GM19468 (cell line): ENCODE measurements at regions not wholly inside any gene's neighbourhood (a gene's known extent, or its start where the extent isn't known, plus 50 kb on each side); places are given as distances from the start of the nearest gene placed in this dataset.
"Not testable (repeated sequence)": the region's sequence is repeated elsewhere in the genome, so short reads cannot be mapped to it uniquely, and the experiment has no call there.

Source experiments
- ATAC-seq: cut with Tn5 transposase; IDR thresholded peaks from one replicate; pipeline ENCODE4 v1.9.1; 2021; ENCODE audit warnings: mild to moderate bottlenecking, moderate library complexity, moderate number of reproducible peaks; ENCODE audit not compliant: unreplicated experiment; ENCODE audit errors: extremely low read depth

GRCh38 chr9:78172610-78173009 is 63.3 kb upstream of the CEP78 start:
- ATAC-seq: not testable (repeated sequence)

- no peak for ATAC-seq
These were observed 64.2 kb upstream of the CEP78 start for GRCh38 chr9:78171651-78172050.

GRCh38 chr9:78169125-78169524 is 66.8 kb upstream of the CEP78 start:
- no peak for ATAC-seq

DNA sequence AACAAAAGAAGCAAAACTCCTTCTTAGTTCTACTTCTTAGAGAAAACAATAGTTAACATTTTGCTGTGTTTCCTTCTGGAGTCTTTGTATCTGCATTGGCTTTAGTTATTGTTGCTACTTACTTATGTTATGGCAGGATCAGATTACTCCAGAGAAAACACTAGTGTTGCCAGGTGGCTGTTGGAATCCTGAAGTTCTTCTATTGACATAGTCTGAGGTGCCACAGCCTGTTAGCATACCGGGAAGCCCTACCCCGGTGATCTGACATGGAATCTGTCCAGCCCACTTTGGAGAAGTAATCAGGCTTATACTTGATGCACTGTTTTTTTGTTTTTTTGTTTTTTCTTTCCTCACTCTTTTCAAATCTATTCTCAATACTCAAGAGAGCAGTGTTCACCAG is 68.5 kb upstream of the CEP78 start:
- no peak for ATAC-seq

- no peak for ATAC-seq
These were observed 72.0 kb upstream of the CEP78 start for GRCh38 chr9:78163834-78164233.

DNA sequence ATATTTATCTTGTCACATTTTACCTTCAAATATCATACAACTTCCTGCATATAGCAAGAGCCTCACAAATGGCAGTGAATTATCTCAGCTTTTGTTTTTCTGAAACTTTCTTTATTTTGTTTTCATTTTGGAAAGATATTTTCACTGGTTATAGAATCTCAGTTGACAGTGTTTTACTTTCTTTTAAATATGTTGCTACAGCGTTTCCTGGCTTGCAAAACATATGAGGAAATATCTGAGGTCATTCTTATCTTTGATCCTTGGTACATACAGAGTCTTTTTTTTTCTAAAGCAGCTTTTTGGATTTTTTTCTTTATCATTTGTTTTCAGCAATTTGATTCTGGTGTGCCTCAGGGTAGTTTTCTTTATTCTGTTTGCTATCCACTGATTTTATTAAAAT is 77.6 kb upstream of the CEP78 start:
- ATAC-seq: no peak

DNA sequence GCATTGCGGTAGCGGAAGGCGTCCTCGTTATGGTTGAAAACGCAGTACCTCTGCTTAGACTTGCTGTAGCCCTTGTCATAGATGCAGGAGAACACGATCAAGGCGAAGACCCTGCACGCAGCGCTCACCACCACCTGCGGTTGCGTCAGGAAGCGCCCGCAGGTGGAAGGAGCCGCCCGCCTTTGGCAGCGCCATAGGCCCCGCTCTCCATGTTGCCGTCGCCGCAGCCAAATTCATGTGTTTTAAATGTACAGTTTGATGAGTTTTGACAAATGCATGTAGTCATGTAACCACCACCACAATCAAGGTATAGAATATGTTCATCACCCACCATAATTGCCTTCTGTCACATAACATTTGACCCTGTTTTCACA is 84.9 kb upstream of the CEP78 start:
- no peak for ATAC-seq

DNA sequence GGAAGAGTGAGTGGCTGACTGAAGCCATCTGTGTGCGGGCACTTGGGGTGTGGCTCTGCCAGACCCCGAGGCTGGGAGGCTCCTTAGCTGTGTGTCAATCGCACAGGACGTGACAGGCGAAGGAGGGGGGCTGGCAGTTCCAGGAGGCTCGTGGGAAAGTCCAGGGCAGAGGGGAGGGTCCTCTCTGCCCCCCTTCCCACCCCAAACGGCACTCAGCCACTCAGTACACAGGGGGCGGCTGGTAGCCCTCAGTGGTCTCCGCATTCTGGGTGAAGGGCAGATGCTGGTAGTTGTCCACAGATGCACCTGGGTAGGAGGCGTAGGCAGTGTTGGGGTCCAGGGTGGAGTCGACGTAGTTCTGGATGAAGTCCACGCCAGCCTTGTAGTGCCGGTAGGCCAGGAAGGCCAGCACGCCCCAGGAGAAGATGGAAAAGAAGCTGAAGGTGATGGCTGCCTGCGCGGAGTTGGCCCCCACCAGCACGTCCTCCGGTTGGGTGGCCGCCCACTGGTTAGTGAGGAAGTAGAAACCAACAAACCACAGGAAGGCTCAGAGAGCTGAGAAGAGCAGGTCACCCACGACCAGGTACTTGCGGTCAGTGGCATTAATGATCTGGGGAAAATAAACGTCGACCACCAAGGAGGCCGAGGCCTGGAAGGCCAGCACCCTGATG is 85.4 kb upstream of the CEP78 start:
- ATAC-seq: no peak

- no peak for ATAC-seq
These were observed 86.1 kb upstream of the CEP78 start for GRCh38 chr9:78149702-78150291.

DNA sequence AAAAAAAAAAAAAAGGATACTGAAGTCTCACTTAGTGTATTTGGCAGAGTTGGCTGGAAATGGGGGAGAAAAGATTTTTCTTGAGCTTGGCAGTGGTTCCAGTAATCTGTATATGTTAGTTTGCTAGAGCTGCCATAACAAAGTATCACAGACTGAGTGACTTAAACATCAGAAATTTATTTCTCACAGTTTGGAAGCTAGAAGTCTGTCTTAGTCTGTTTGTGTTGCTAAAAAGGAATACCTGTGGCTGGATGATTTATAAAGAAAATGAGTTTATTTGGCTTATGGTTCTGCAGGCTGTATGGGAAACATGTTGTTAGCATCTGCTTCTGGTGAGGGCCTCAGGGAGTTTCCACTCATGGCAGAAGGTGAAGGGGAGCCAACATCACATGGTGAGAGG is 89.6 kb upstream of the CEP78 start:
- no peak for ATAC-seq

DNA sequence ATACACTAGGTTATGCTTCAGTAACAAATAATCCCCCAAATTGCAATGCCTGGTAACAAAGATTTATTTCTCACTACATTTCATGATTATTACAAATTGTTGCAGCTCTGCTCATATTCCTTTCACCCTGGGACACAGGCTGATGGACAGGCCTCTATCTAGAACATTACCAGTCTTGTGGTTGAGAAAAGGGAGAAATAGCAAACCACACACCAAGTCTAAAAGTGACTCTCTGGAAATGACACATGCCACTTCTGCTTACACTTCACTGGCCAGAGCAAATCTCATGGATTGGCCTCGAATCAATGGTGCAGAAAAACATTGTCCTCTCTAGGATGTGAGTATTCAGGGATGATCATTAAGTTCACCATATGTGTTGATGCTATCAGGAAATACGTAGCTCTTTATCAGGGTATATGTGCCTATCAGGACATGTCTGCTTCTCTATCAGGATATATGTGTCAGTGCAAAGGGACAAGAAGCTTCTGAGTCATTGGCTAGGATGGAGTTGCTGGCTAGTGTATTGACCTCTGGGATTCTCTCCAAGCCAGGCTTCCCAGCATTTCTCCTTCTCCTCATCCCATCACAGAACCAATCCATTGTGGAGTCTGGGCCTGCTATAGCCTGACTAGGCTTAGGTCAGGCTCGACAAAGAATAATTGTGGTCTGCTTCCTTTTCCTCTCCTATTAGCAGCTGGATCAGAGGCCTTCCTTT is 91.1 kb upstream of the CEP78 start:
- ATAC-seq: no peak

DNA sequence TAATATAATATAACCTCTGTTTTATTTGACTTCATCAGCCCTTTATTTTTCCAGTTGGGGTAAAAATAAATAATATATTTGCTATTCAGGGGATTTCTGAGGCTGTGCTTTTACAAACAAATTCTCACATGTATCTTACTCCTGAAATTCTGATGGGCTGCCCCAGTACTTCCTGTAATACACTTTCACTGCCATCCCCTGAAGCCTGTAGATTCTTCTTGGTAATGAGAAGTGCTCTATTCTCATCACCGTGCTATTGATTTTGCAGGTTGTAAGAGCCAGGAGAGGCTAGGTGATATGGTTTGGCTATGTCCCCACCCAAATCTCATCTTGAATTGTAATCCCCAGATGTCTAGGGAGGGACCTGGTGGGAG is 91.9 kb upstream of the CEP78 start:
- no peak for ATAC-seq

DNA sequence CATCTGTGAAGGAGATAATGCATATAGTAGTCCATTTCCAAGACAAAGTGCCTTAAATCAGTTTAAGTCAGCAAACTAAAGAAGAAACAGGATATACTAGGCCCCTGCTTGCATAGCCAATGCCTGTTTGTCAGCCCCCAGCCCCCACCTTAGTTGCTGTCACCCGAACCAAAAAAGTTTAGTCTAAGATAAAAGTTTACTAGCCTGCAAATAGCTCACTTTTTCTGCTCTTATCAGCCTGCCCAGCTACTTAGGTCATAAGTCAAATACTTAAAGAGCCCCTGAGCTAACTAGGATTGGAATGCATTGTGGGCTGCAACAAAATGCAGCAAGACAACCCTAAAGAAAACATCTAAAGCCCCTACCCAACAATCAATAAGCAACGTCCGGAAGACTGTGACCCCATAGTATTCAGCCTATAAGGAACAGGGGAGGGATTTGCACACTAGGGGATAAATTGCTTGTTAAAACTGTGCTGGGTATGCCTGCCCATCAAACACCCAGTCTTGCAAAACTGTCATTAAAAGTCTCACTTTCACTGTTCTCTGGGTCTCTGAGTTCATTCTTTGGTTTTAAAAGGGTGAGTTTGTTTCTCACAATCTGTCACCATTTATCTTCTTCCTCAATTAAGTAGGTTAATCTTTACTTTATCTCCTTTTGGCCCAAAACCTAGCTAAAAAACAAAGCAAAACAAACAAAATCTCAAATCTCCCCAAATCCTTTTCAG is 92.4 kb upstream of the CEP78 start:
- no peak for ATAC-seq

- not testable (repeated sequence) for ATAC-seq
These were observed 93.6 kb upstream of the CEP78 start for GRCh38 chr9:78142264-78142663.

DNA sequence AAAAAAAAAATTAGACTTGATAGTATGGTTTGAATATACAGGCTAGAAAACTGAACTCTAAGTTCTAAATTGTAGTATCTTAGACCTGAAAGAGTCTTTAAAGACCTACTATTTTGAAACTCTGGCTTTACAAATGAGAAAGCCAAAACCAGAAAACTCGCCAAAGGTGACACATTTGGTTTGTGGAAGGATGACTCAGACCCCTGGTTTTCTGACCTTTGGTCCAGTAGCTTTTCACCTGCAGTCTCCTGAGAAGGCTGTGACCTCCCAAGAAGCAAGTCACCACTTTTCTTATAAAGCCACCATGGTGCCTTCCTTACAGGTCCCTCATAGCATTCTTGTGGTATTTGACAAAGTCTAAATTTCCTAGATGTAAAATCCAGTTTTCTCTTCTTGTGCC is 102.1 kb upstream of the CEP78 start:
- ATAC-seq: peak; percentile 45

DNA sequence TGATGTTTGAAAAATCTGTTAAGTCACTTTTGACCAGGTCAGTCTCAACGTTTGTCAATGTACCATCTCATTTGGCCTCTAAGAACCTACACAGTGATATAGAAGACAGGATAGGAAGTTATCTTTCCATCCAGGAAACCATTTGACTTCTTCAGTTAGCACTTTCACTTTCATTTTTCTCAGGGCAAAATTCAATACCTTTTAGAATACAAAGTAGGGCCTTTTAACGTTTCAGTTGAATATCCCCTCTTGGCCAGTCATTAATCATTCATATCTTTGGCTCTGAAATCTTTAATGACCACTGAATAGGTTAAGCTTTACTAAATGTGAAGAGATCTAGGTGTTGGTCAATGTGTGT is 101.1 kb upstream of the GNAQ start:
- no peak for ATAC-seq

DNA sequence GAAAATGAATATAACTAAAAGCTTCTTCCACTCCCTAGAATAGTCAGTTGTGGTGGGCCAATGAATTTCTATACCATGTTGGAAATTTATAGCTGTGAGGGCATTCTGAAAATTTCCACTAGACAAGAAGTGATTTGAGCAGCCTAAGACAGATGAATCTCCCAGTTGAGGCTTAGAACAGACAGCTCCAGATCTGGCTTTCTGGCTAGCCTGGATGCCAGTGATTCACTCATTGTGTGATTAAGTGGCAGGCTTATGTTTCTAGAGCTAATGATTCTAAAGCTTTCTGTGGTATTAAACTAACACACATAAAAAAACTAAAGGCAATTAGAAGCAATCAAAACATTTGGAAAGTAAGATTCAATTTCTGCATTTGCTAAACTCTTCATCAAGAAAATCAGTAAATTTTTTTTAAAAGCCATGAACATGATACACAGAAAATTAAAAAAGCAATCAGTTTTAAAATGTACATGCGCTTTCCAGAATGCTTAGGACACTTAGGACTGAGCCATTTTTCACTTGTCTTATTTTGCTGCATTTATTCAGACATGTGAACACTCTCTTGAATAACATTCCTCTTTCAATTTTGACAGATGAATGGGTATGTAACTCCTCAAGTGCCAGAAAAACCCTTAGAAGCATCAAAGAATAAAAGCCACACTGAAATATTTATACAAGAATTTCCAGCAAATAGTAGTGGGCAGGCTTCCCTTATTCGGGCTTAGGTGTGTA is 100.5 kb upstream of the GNAQ start:
- ATAC-seq: no peak

DNA sequence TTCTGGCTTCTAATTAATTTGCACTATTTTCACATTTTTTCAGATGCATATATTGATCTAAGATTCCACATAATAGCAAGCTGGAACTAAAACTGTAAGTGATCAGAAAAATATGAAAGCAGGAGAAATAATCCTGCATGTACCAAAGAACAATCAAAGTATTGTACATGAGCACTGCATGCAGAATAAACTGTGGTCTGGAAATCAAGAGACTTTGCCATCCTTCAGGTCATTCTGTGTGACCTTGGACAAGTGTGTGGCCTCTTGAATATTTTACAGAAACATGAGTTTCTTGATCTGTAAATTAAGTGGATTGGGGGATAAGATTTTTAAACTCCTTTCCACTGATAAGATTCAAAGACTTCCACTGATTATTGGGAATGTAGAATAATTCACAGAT is 99.2 kb upstream of the GNAQ start:
- no peak for ATAC-seq

DNA sequence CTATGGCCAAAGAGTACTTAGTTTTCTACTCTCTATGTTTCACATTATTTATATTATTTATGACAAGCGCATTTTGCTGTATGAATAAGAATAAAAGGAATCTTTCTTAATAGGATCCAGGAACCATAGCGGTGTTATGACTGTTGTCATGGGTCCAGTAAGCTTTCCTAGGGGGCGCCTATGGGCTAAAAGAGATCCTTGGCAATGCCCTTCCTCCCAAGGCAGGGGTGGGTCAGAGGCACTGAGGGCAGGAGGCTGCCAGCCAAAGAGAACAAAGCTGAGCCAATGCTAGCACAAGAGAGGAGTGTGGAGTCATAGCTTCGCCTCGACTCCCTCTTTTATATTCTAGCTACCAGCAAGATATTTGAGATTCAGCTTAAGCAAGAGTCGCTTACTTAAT is 98.4 kb upstream of the GNAQ start:
- ATAC-seq: no peak
